NCI-H1048 (cell line): ENCODE measurements at regions not wholly inside any gene's neighbourhood (a gene's known extent, or its start where the extent isn't known, plus 50 kb on each side); places are given as distances from the start of the nearest gene placed in this dataset.

Experiments
- DNase-seq: peaks from one replicate; lab custom pipeline; 2025; lab: John Stamatoyannopoulos, UW

- DNase-seq = no peak
Measured at GRCh38 chr4:38313175-38313574, 350.8 kb upstream of the KLF3 start.

GRCh38 chr4:38313999-38314561 lies 349.9 kb upstream of the KLF3 start:
- no peak for DNase-seq

GRCh38 chr4:38314663-38315062 lies 349.3 kb upstream of the KLF3 start:
- DNase-seq = no peak

- no peak for DNase-seq
Measured at GRCh38 chr4:38315286-38315685, 348.7 kb upstream of the KLF3 start.

- no peak for DNase-seq
Measured at GRCh38 chr4:38316045-38316444, 348.0 kb upstream of the KLF3 start.

- DNase-seq = no peak
Measured at GRCh38 chr4:38317041-38317674, 346.8 kb upstream of the KLF3 start.

GRCh38 chr4:38318737-38319455 lies 345.1 kb upstream of the KLF3 start:
- peak; percentile 77 for DNase-seq

- peak; percentile 67 for DNase-seq
Measured at GRCh38 chr4:38319456-38320342, 344.3 kb upstream of the KLF3 start.

- no peak for DNase-seq
Measured at GRCh38 chr4:38320343-38320695, 343.7 kb upstream of the KLF3 start.

GRCh38 chr4:38320833-38321232 lies 343.2 kb upstream of the KLF3 start:
- DNase-seq = no peak

- DNase-seq = no peak
Measured at GRCh38 chr4:38322714-38323113, 341.3 kb upstream of the KLF3 start.

GRCh38 chr4:38323141-38323641 lies 340.8 kb upstream of the KLF3 start:
- no peak for DNase-seq

- no peak for DNase-seq
Measured at GRCh38 chr4:38324861-38325628, 339.0 kb upstream of the KLF3 start.

- DNase-seq = no peak
Measured at GRCh38 chr4:38325629-38325913, 338.4 kb upstream of the KLF3 start.

- no peak for DNase-seq
Measured at GRCh38 chr4:38326499-38326898, 337.5 kb upstream of the KLF3 start.

GRCh38 chr4:38327174-38327573 lies 336.8 kb upstream of the KLF3 start:
- DNase-seq = no peak

GRCh38 chr4:38328989-38329729 lies 334.8 kb upstream of the KLF3 start:
- DNase-seq = no peak

GRCh38 chr4:38330321-38330720 lies 333.7 kb upstream of the KLF3 start:
- DNase-seq = no peak

- no peak for DNase-seq
Measured at GRCh38 chr4:38330936-38331335, 333.1 kb upstream of the KLF3 start.

- no peak for DNase-seq
Measured at GRCh38 chr4:38332699-38333098, 331.3 kb upstream of the KLF3 start.

- no peak for DNase-seq
Measured at GRCh38 chr4:38333219-38333618, 330.8 kb upstream of the KLF3 start.
